K562 (cell line): ENCODE measurements at regions not wholly inside any gene's neighbourhood (a gene's known extent, or its start where the extent isn't known, plus 50 kb on each side); places are given as distances from the start of the nearest gene placed in this dataset.

Experiments
- CHD2 ChIP-seq: IDR thresholded peaks from 2 replicates; pipeline ENCODE4 v1.6.1; 2011; ENCODE audit warnings: low read depth, low read length
- CSDE1 ChIP-seq, 2 experiments: fragments of 450-650 bp; IDR thresholded peaks; 2 replicates each; pipeline ENCODE4 v1.6.1; 2016; ENCODE audit warnings: mild to moderate bottlenecking in 1 of 2
- CTCF ChIP-seq, 3 experiments: IDR thresholded peaks in 2 of 3; conservative IDR thresholded peaks in 1 of 3; 2 replicates each; pipeline ENCODE4 v1.5.1; 2011 to 2012; ENCODE audit warnings: low read length in 3 of 3, mild to moderate bottlenecking in 3 of 3, control low read depth in 2 of 3, improper control_type of control experiment in 1 of 3, inconsistent platforms in 1 of 3, low read depth in 1 of 3, mixed read lengths in 1 of 3, moderate library complexity in 1 of 3; ENCODE audit not compliant: insufficient read depth in 2 of 3
- HDAC3 ChIP-seq: fragments of 450-650 bp; IDR thresholded peaks from 2 replicates; pipeline ENCODE4 v1.6.1; 2018; ENCODE audit warnings: borderline replicate concordance, mild to moderate bottlenecking, moderate library complexity; ENCODE audit not compliant: partially characterized antibody
- KLF16 ChIP-seq: IDR thresholded peaks from 2 replicates; pipeline ENCODE4 v1.6.1; 2016; ENCODE audit warnings: antibody characterized with exemption
- MLX ChIP-seq, 2 experiments: fragments of 450-650 bp in 1 of 2; sonication (generic) in 1 of 2; formaldehyde crosslinking; conservative IDR thresholded peaks; 2 replicates each; pipeline versions ENCODE4 v1.4.0 to v1.8.1; 2020 to 2022; ENCODE audit warnings: mild to moderate bottlenecking in 1 of 2, missing genetic modification reagents in 1 of 2
- POLR2AphosphoS5 ChIP-seq: IDR thresholded peaks from 2 replicates; pipeline ENCODE4 v1.6.1; 2011; ENCODE audit warnings: mild to moderate bottlenecking, low read depth, low read length, moderate library complexity; ENCODE audit not compliant: control insufficient read depth, insufficient read depth
- REST ChIP-seq, 2 experiments: fragments of 450-650 bp; formaldehyde crosslinking in 1 of 2; IDR thresholded peaks; 2 replicates each; pipeline versions ENCODE4 v1.4.0 to v1.6.1; 2014 to 2020; ENCODE audit warnings: mild to moderate bottlenecking in 2 of 2, borderline replicate concordance in 1 of 2, low read depth in 1 of 2
- TBP ChIP-seq: optimal IDR thresholded peaks from 2 replicates; pipeline ENCODE3; 2011; ENCODE audit warnings: low read depth, low read length, improper control_type of control experiment
- TEAD1 ChIP-seq, 2 experiments: fragments of 450-650 bp in 1 of 2; sonication (generic) in 1 of 2; formaldehyde crosslinking; IDR thresholded peaks; 2 replicates each; pipeline versions ENCODE4 v1.4.0 to v1.8.0; 2020 to 2022; ENCODE audit warnings: mild to moderate bottlenecking in 2 of 2, missing genetic modification reagents in 1 of 2
- ZKSCAN1 ChIP-seq: fragments of 150-350 bp; IDR thresholded peaks from 2 replicates; pipeline ENCODE4 v1.6.1; 2016; ENCODE audit warnings: low read depth, low read length
- TF ChIP-seq, protein P1 (sequence below): sonication (generic); formaldehyde crosslinking; IDR thresholded peaks from 2 replicates; pipeline ENCODE4 v1.4.0; 2020; ENCODE audit warnings: mild to moderate bottlenecking, missing genetic modification reagents
- TF ChIP-seq, protein P2 (sequence below): sonication (generic); formaldehyde crosslinking; IDR thresholded peaks from 2 replicates; pipeline ENCODE4 v1.8.0; 2023; ENCODE audit warnings: missing genetic modification reagents, mild to moderate bottlenecking, borderline replicate concordance

DNA sequence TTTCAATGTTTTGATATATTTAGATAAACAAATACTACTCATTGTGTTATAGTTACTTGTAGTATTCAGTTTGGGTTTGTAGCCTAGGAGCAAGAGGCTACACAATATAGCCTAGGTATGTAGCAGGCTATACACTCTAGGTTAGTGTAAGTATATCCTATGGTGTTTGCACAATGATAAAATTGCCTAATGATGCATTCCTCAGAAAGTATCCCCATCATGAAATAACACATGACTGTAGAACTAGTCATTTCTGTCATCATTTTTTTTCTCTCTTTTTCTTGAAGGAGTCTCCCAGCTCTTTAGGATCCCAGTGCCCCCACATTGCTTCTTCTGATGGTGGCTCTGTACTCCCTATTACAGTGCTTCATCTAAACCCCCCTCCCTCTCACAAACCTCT lies 157.7 kb upstream of the CADPS start:
- TF ChIP-seq CHD2 = no peak
- no peak for TF ChIP-seq CSDE1 (IDR thresholded peaks at IDR 0.05)
- no peak for TF ChIP-seq CTCF (IDR thresholded peaks at IDR 0.05 in 2 of 3, conservative IDR thresholded peaks at IDR 0.05 in 1 of 3; ENCODE audit: insufficient read depth in 2 of 3, low read depth in 1 of 3, low read length in 3 of 3)
- no peak for TF ChIP-seq ZKSCAN1
- no peak for TF ChIP-seq TBP
- TF ChIP-seq, protein P1, sequence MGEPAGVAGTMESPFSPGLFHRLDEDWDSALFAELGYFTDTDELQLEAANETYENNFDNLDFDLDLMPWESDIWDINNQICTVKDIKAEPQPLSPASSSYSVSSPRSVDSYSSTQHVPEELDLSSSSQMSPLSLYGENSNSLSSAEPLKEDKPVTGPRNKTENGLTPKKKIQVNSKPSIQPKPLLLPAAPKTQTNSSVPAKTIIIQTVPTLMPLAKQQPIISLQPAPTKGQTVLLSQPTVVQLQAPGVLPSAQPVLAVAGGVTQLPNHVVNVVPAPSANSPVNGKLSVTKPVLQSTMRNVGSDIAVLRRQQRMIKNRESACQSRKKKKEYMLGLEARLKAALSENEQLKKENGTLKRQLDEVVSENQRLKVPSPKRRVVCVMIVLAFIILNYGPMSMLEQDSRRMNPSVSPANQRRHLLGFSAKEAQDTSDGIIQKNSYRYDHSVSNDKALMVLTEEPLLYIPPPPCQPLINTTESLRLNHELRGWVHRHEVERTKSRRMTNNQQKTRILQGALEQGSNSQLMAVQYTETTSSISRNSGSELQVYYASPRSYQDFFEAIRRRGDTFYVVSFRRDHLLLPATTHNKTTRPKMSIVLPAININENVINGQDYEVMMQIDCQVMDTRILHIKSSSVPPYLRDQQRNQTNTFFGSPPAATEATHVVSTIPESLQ (CRISPR knock-in tag) = no peak
- no peak for TF ChIP-seq HDAC3
- TF ChIP-seq, protein P2, sequence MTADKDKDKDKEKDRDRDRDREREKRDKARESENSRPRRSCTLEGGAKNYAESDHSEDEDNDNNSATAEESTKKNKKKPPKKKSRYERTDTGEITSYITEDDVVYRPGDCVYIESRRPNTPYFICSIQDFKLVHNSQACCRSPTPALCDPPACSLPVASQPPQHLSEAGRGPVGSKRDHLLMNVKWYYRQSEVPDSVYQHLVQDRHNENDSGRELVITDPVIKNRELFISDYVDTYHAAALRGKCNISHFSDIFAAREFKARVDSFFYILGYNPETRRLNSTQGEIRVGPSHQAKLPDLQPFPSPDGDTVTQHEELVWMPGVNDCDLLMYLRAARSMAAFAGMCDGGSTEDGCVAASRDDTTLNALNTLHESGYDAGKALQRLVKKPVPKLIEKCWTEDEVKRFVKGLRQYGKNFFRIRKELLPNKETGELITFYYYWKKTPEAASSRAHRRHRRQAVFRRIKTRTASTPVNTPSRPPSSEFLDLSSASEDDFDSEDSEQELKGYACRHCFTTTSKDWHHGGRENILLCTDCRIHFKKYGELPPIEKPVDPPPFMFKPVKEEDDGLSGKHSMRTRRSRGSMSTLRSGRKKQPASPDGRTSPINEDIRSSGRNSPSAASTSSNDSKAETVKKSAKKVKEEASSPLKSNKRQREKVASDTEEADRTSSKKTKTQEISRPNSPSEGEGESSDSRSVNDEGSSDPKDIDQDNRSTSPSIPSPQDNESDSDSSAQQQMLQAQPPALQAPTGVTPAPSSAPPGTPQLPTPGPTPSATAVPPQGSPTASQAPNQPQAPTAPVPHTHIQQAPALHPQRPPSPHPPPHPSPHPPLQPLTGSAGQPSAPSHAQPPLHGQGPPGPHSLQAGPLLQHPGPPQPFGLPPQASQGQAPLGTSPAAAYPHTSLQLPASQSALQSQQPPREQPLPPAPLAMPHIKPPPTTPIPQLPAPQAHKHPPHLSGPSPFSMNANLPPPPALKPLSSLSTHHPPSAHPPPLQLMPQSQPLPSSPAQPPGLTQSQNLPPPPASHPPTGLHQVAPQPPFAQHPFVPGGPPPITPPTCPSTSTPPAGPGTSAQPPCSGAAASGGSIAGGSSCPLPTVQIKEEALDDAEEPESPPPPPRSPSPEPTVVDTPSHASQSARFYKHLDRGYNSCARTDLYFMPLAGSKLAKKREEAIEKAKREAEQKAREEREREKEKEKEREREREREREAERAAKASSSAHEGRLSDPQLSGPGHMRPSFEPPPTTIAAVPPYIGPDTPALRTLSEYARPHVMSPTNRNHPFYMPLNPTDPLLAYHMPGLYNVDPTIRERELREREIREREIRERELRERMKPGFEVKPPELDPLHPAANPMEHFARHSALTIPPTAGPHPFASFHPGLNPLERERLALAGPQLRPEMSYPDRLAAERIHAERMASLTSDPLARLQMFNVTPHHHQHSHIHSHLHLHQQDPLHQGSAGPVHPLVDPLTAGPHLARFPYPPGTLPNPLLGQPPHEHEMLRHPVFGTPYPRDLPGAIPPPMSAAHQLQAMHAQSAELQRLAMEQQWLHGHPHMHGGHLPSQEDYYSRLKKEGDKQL (CRISPR knock-in tag) = no peak
- TF ChIP-seq KLF16 = no peak
- TF ChIP-seq MLX (CRISPR knock-in tag; conservative IDR thresholded peaks at IDR 0.05) = no peak
- TF ChIP-seq POLR2AphosphoS5 = no peak
- no peak for TF ChIP-seq TEAD1 (CRISPR knock-in tag; IDR thresholded peaks at IDR 0.05)
- TF ChIP-seq REST (IDR thresholded peaks at IDR 0.05; ENCODE audit: borderline replicate concordance) = no peak
- no peak for TF ChIP-seq REST (CRISPR knock-in tag; IDR thresholded peaks at IDR 0.05; ENCODE audit: low read depth)
